SW480 (cell line): ENCODE measurements at regions not wholly inside any gene's neighbourhood (a gene's known extent, or its start where the extent isn't known, plus 50 kb on each side); places are given as distances from the start of the nearest gene placed in this dataset.

Experiments
- DNase-seq: peaks from one replicate; pipeline ENCODE4 v3.0.0-alpha.2; 2016; ENCODE audit warnings: low spot score

DNA sequence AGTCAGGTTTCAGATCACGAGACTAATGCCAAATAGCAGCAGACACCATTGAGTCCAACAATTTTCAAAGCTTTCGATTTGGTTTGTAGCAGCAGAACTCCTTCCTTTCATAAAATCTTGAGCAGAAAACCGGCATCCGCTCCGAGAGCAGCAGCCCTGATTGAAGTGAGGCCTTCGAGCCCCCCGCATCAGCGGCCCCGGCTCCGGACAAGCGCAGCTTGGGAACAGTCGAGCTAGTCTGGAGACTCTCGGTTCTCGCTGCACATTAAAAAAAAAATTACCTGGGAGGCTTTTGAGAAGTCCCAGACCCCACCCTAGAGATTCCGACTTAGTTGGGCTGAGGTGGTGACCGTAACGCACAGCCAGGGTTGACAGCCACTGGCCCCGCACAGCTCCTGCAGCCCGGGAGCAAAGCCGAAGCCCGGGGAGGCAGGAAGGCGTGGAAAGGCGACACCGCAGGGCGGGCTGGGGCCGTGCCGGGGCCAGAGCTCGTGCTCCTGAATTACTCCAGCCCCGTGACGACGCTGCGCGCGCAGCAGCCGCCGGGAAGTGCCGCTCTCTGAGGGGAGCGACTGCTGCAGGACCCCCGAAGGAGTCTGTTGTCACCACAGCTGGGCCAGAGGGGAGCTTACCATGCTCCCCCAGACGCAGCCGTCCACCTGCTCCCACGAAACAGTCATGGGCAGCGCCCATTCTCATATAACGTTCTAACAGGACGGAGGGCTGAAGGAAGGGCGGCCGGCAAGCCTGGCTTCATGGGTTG is 57.8 kb downstream of the SPATA19 start:
- DNase-seq = no peak

DNA sequence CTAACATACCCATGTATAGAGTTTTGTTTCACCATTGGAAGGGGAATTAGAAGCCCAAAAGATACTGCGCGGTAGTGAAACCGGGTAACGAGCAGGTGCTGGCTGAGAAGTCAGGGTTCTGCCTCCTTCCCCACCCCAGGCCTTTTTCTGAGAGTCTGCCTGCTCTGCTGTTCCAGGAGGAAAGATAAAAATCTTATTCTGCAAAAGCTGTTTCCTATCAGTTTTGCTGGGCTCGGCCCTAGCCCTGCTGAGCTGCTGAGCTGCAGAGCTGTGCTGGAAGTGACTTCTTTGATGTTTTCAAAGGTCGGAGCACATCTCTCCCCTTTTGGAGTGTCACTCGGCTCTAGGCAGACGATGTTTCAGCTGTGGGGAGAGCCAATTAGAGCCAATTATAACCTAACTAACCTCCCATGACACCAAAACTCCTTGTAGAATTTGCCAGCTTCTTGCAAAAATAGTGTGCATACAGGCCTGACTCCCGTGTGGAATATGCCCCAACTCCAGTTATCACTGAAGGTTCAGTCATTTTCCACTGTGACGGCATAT is 59.4 kb downstream of the SPATA19 start:
- DNase-seq = no peak

DNA sequence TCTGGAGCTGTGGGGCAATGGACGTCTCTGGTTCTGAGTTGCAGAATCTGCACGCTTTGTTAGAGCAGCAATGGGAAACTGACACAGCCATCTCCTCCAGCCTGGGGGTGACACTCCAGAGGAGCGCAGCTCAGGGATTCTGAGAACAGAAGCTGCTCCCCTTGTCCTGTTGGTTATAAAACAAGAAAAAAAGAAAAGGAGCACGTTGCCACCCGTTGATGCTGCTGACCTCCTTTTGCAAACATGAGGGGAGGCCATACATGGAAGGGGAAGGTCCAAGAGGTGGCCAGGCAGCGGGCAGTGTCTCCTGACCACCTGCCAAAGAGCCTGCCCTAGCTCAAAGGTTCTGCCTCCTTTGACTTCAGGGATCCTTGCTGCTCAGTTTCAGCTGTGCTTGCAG is 61.0 kb downstream of the SPATA19 start:
- DNase-seq = no peak

DNA sequence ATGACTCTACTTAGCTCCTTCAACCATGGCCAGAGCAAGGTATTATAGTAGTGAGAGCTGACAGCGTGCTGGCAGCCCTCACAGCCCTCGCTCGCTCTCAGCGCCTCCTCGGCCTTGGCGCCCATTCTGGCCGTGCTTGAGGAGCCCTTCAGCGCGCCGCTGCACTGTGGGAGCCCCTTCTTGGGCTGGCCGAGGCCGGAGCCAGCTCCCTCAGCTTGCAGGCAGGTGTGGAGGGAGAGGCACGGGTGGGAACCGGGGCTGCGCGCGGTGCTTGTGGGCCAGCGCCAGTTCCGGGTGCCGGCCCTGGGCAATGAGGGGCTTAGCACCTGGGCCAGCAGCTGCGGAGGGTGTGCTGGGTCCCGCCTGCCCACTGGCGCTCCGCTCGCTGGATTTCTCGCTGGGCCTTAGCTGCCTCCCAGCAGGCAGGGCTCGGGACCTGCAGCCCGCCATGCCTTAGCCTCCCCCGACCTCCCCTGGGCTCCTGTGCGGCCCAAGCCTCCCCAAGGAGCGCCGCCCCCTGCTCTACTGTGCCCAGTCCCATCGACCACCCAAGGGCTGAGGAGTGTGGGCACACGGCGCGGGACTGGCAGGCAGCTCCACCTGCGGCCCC is 63.1 kb downstream of the SPATA19 start:
- DNase-seq = no peak

DNA sequence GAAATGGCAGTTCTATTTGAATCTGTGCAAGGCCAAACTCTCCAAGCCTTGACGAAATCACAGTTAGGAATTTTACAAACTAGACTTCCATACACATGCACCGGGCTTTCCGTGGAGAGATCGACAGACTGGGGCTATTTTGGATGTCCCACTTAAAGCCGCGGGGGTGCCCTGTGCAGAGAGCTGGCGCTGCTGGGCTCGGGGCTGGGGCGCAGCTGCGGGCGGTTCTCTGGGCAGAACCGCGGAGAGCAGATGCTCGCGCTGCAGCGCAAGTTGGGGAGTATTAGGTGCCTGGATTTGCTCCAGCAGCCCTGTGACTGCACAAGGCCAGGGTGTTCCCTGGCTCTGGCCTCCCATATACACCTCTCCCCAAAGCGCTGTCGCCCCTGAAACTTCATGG is 67.2 kb downstream of the SPATA19 start:
- no peak for DNase-seq

DNA sequence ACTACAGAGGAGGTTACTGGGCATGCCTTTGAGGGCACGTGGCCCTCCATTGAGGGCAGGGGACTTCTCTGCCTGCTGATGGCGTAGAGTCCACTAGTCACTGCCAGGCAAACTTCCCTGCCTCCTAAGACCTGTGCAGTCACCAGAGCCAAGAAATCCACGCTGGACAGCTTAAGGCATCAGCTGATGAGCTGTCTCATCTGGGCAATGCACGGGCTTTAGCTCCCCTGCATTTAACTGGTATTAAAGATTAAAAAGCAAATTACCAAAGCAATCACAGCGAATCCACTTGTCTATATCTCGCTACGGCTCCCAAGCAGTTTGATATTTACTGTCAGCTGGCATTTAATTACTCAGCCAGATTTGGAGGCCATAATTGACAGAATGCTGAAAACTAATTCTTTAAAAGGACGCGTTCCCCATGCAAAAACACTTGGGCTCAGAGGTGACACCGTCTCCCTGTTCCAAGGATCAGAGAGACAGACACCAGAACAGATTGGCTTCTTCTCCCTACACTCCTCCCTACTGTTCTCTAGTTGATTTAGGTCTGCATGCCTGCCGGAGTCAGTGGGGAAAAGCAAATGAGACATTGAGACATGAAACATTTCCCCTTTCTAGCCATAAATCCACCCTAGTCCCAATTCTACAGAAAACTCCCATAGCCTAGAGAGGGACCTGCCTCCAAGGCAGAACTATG is 68.5 kb downstream of the SPATA19 start:
- no peak for DNase-seq

DNA sequence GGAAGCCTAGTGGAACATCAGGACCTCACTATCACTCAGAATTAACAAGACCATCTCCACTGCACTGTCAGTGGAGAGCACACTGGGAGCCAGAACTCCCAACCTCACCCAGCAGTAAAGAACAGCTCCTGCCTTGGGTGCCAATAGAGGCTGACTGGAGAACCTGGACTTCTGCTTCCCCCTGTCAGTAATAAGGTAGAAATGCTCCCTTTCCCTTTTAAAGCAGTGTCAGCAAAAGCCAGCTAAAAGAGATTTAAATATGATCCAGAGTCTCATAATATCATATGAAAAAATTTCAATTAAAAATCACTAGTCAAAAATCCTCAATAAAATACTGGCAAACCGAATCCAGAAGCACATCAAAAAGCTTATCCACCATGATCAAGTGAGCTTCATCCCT is 82.8 kb downstream of the SPATA19 start:
- DNase-seq = peak; percentile 4

DNA sequence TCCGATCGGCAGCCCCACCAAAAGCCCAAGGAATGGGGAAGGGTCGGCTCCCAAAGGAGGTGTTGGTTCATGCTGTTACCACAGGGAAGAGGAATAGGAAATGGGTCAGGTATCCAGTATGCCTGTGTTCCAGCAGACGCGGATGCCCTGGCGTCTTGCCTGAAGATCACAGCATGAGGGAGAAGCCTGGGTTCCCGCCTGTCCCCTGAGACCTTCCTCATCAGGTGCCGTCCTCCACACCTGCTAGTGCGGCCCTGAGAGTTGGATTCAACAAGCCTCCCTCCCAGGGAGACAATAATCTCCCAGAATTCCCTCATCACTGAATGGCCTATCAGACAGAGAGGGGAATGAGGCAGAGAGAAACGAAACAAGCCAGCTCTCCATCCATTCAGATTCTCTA is 92.2 kb downstream of the SPATA19 start:
- DNase-seq = no peak

DNA sequence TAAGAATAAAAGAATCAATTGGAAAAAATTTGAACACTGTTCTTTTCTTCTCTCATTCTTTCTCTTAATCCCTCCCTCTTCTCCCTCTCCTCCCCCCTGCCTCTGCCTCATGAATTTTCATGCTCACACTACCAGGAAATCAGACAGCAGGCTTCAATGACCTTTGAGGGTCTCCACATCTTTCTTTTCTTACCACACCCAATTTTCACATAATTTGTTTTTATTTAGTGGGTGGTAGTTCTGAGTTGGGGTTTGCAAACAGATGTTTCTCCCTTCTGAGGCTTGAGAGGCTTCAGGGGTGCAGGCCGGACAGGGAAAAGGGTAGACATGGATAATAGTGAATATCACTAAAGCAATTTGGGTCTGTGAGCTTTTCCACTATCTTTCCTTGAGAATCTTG is 95.5 kb downstream of the SPATA19 start:
- DNase-seq = no peak

DNA sequence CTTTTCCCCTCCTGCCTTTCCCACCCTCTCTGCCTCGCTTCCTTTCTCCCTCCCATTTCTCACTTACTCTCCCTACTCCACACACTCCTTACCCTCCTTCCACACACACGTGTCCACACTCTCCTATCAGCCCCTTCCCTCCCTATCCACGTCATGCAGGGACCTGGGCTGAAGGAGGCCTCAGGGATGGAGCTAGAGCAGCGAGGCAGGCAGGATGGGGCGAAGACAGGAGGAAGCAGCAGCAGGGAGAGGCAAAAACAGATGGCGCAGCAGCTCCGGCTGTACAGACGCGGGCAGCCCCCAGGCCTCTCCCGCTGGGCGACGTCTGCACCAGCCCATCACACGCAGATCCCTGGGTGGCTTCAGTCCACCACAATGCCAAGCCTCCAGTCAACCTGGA is 97.9 kb downstream of the SPATA19 start:
- DNase-seq = no peak

DNA sequence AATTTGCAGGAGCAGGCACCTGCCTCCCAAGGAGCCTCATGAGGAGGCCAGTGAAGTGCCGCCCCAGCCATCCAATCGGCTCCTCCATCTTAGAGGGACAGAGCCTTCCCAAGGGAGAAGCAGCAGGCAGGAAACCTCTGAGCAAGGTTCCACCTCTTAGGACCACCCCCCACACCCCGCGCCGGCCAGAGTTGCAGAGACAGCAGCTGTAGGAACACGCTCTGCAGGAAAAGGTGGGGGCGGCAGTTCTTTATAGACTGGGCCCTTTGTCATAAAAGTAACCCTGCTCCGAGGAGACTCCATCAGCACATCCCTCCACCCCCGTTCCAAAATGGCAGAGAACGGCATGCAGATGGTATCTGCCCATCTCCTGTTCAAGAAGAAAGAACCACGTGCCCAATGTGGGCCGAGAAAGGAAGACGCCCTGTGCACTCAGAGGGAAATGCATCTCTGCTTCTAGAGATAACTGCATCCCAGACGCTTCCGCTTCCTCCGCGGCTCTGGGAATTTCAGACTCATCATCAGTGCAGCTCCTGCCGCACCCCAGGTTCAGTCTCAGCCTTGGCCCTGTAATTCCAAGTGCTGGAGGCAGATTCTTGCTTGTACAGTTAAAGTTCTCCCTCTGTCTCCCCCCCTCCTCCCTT is 98.5 kb downstream of the SPATA19 start:
- DNase-seq = no peak

DNA sequence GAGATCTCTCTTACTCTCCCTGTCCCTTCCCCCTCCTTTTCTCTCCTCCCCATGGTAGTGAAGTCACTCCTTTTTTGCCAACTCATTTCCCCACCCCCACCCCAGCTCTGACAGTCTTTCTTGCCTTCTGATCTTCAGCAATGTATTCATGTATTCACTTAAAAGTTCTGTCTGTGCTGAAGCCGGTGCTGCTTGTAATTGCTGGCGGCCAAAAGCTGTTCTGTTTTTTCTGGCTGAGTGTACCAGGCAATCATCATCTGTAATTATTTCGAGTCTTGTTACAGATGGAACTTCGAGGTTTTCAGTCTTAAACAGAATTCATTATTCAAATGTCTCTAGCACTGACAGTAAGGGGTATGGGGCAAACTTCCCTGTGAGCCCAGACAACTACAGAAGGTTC is 99.5 kb downstream of the SPATA19 start:
- no peak for DNase-seq

DNA sequence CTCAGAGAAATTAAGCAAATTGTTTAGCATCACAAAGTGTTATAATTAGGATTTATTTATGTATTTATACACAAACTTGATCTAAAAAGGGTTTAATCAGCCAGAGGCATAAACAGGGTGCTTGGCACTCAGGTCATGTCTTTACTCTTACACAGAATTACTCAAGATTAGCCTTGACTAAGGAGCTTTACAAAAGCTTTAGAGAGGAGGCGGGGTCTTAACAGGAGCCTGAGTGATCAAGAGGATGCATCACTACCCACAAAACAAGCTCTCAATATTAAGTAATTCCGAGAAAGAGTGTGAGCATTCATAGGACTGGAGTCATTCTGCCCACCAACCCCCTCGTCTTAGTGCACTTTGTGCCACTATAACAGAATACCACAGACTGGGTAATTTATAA is 103.0 kb downstream of the SPATA19 start:
- DNase-seq = no peak

DNA sequence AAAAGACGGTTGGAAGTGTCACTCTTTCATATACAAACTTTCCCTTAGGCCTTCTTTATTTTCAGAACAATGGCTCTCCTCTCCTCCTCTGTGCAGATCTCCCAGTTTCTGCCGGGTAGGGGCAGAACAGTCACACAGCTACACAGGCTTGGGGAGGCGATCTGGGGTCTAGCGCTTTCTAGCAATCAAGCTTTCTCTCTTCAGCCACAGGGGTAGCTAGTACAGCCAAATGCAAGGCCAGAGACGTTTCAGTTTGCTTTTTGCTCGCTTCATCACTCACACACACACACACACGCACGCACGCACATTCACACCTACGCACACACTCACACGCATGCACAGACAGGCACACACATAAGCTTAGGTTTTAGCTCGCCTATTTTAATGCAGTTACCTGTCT is 104.3 kb downstream of the SPATA19 start:
- no peak for DNase-seq

DNA sequence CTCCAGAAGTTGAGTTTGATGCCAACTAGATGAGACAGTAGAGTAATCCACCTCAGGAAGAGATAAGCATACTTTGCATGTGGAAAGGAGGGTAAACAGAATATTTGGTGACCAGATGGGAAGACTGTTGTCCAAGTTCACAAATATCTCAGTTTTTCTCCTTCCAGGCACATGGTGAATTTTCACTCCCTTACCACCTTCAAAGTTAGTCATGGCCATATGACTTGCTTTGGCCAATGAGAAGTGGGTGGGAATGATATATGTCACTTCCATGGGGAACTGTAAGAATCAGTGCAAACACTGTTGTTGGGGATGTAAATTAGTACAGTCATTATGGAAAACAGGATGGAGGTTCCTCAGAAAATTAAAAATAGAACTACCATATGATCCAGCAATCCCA is 105.8 kb downstream of the SPATA19 start:
- no peak for DNase-seq

DNA sequence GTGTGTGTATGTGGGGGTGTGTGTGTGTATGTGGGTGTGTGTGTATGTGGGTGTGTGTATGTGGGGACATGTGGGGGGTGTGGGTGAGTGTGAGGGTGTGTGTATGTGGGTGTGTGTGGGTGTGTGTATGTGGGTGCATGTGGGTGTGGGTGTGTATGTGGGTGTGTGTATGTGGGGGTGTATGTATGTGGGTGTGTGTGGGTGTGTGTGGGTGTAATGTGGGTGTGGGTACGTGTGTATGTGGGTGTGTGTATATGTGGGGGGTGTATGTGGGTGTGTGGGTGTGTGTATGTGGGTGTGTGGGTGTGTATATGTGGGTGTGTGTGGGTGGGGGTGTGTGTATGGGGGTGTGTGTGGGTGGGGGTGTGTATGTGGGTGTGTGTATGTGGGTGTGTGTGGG is 106.7 kb downstream of the SPATA19 start:
- DNase-seq = no peak

DNA sequence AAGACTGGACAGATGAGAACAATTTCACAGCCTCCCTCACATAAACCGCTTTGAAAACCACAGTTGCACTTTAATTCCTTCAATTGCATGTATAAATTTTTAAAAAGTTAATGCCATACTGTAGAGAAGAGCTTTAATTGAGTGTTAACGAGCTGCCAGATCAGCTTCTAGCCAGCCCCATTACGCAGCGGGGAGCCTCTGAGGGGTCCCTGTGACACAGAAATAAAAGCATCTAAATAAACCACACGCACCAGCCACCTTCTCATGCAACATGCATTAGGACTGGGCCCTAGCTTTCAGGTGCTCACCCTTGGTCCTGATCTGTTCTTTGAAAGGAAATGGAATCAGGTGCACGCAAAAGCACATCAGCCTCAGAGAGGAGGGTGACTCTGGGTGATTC is 111.7 kb downstream of the SPATA19 start:
- no peak for DNase-seq

DNA sequence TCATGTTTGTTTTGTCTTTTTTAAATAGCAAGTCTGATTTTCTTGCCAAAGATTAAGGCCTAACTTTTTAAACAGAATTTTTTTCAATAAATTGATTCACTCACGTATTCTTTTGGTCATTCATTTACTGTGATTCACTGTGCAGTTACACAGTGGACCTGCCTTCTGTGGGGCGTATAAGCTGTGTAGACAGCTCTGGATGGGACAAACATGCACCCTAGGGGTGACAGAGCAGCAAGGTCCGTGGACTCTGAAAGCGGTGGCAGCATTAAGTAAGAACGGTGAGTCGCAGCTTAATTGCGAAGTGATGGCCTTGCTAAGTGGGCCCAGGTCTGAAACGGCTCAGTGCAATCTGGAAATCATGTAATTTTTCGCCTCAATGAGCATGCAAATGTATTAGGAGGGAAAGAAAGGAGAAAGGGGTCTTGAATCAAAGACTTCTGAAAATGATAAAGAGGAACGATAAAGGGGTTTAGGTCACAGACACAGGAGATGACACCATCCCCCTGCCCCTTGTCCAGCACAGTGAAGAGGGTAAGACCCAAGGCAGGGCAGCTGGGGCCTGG is 113.1 kb downstream of the SPATA19 start:
- no peak for DNase-seq

DNA sequence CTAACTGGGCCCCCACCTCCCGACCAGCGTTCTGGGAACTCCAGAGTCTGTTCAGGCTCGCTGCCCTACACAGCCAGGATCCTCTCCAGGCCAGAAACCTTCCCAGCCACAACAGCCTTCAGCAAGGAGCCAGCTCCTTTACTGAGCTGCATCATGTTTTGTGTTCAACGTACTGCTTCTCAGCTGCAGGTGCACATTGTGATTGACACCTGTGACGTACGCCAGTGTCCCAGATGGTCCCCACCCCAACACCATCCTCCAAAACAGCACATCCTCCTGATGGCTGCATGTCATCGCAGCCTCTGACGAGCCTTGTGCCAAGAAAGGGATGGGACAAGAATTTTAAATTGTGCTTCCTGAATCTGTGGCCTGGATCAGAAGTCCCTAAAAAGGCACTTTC is 117.5 kb downstream of the SPATA19 start:
- DNase-seq = no peak

DNA sequence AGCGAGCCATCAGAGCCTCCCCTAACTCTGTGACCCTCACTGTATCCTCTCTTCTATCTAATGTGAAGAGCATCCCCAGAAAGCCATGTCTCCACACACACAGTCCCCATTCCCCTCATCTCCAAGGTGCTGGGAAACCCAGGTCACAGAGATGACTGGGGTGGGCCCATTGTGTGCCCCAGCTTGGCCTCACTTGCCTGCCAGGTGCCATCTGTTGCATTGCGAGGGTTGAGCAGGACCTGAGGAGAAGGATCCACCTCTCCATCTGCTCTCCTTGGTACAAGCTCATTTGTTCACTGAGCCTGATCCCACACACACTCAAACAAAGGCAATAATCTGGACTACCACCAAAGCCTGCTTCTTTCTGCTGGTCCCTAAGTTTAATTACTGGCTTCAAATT is 118.8 kb downstream of the SPATA19 start:
- no peak for DNase-seq

DNA sequence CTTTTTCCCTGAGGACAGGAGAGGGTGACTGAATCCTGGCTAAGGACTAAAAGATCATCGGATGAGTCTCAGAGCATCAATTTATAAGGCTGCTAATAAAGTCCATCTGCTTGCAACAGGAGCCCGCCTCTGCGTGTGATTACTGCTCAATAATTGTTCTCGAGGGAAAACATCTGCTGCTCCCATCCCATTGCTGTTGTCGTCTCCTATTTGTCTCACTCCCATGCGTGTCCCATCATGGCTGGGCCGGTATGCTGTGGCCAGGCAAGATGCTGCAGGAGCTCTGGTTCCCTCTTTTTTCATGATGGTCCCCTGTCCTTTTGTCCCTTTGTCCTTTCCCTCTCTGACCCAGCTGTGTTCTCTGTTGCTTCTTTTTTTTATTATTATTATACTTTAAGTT is 121.2 kb downstream of the SPATA19 start:
- no peak for DNase-seq

DNA sequence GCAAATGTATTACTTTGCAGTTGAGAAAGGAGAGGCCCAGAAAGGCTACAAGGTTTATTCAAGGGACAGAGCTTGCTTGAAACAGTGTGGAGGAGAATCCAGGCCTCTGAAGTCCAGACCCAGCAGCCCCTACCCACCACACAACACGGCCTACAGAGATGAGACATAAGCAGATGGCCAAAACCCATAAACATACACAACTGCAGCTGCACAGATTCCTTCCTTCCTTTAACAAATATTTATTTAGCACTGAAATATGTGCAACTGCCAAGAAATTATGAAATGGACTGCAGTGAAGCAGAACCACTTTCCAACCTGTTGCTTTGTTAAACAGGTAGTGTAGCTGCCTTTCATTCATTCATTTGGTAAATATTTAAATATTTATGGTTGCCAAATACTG is 122.3 kb downstream of the SPATA19 start:
- DNase-seq = no peak
